GM12891 (cell line): ENCODE measurements at regions not wholly inside any gene's neighbourhood (a gene's known extent, or its start where the extent isn't known, plus 50 kb on each side); places are given as distances from the start of the nearest gene placed in this dataset.

Experiments
- POLR2A ChIP-seq: IDR thresholded peaks from 2 replicates; pipeline ENCODE4 v1.6.1; 2011; ENCODE audit warnings: low read depth, low read length, control low read depth
- TAF1 ChIP-seq: IDR thresholded peaks from 2 replicates; pipeline ENCODE4 v1.6.1; 2011; ENCODE audit warnings: low read depth, low read length, control low read depth

- TF ChIP-seq POLR2A (no peak), TAF1 (no peak)
Measured at GRCh38 chr6:166747644-166748595, 120.9 kb upstream of the RPS6KA2 start.
